ENCODE measurements at regions not wholly inside any gene's neighbourhood (a gene's known extent, or its start where the extent isn't known, plus 50 kb on each side); places are given as distances from the start of the nearest gene placed in this dataset.

DNA sequence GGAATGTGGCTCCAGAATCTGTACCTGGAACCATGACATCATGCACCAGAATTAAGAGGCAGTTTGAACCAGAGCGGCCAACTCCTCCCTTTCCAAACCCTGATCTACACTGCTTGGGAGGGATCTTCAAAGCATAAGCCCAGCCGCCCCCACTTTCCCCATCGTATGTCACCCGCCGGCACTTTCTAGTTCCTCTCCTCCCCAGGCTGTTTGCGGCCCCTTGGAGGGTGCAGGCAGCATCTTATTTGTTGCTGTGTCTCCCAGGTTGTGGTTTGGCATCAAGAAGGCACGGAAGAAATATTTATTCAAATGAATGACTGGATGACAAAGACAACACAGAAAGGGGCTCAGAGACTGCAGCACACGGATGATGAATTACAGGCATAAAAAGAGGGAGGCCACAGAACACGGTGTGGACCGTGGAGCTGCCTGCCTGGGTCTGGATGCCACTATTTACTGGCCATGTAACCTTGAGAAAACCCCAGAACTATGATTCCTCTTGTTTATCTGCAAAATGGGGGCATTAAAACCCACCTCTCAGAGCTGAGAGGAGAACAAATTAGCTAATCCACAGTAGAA lies 305.8 kb downstream of the EIPR1 start:
- no peaks in the 10 kb centered on the region for H3K36me3 Mint-ChIP-seq (ENCODE audit: low read depth)
- H3K27me3 Mint-ChIP-seq (ENCODE audit: insufficient read depth) = no peaks in the 10 kb centered on the region
- H3K4me1 Mint-ChIP-seq = no peaks in the 10 kb centered on the region
- H3K27ac Mint-ChIP-seq = no peak overlapping the region
- H3K9me3 ChIP-seq (ENCODE audit: control insufficient read depth, low read length) = no peaks in the 10 kb centered on the region
- no peak overlapping the region for H3K4me3 ChIP-seq (ENCODE audit: low read length)
- H3K9ac ChIP-seq (ENCODE audit: extremely low read depth, low read length, poor library complexity, severe bottlenecking) = no peak overlapping the region
- 86 to 93% methylated on average over 10 of the region's 10 CpGs for WGBS, 2 experiments (ENCODE audit: insufficient coverage in 1 of 2, insufficient read length in 1 of 2)
- H3K36me3 ChIP-seq (ENCODE audit: control insufficient read depth, insufficient read depth, low read length) = no peaks in the 10 kb centered on the region
- H3K9me3 Mint-ChIP-seq = no peaks in the 10 kb centered on the region
- DNase-seq = no peak
- no peaks in the 10 kb centered on the region for H3K4me1 ChIP-seq (ENCODE audit: control insufficient read depth, insufficient read depth, low read length)
- no peak overlapping the region for H3K4me3 Mint-ChIP-seq
- TF ChIP-seq, protein P1, sequence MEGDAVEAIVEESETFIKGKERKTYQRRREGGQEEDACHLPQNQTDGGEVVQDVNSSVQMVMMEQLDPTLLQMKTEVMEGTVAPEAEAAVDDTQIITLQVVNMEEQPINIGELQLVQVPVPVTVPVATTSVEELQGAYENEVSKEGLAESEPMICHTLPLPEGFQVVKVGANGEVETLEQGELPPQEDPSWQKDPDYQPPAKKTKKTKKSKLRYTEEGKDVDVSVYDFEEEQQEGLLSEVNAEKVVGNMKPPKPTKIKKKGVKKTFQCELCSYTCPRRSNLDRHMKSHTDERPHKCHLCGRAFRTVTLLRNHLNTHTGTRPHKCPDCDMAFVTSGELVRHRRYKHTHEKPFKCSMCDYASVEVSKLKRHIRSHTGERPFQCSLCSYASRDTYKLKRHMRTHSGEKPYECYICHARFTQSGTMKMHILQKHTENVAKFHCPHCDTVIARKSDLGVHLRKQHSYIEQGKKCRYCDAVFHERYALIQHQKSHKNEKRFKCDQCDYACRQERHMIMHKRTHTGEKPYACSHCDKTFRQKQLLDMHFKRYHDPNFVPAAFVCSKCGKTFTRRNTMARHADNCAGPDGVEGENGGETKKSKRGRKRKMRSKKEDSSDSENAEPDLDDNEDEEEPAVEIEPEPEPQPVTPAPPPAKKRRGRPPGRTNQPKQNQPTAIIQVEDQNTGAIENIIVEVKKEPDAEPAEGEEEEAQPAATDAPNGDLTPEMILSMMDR (conservative IDR thresholded peaks at IDR 0.05) = no peak
- no peaks in the 10 kb centered on the region for H3K27me3 ChIP-seq (ENCODE audit: control insufficient read depth, insufficient read depth, low read length, poor library complexity, severe bottlenecking)
- no peak overlapping the region for H3K27ac ChIP-seq (ENCODE audit: low read depth, low read length)

DNA sequence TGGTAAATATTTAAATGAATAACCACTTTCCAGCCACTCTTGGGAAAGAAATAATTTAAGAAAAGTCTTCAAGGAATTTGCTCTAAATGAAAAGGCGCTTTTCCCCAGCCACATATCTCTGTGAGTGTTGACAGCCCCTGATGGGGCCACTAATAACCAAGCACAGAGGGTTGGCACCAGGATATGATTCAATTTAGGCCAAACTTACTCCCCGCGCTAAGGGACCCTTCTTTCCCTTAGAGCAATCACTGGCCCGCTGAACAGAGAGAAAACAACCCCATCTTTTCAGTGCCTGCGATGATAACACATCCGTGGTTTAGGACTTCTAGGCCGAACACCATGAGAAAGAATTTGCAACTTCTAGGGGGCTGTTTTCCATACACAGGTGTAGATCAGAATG lies 310.8 kb downstream of the EIPR1 start:
- H3K27ac Mint-ChIP-seq = no peak overlapping the region
- Histone ChIP-seq H3K27me3 (ENCODE audit: control insufficient read depth, insufficient read depth, low read length, poor library complexity, severe bottlenecking) (no peaks in the 10 kb centered on the region), H3K9ac (ENCODE audit: extremely low read depth, low read length, poor library complexity, severe bottlenecking) (no peak overlapping the region), H3K4me1 (ENCODE audit: control insufficient read depth, insufficient read depth, low read length) (no peaks in the 10 kb centered on the region), H3K9me3 (ENCODE audit: control insufficient read depth, low read length) (no peaks in the 10 kb centered on the region), H3K27ac (ENCODE audit: low read depth, low read length) (no peak overlapping the region), H3K4me3 (ENCODE audit: low read length) (no peak overlapping the region), H3K36me3 (ENCODE audit: control insufficient read depth, insufficient read depth, low read length) (no peaks in the 10 kb centered on the region)
- DNase-seq = no peak
- no peaks in the 10 kb centered on the region for H3K9me3 Mint-ChIP-seq
- H3K4me3 Mint-ChIP-seq = no peak overlapping the region
- H3K36me3 Mint-ChIP-seq (ENCODE audit: low read depth) = no peaks in the 10 kb centered on the region
- H3K4me1 Mint-ChIP-seq = no peaks in the 10 kb centered on the region
- TF ChIP-seq, protein P1 (conservative IDR thresholded peaks at IDR 0.05) = no peak
- 91 to 100% methylated on average over 3 to 7 of the region's 7 CpGs for WGBS, 2 experiments (ENCODE audit: insufficient coverage in 1 of 2, insufficient read length in 1 of 2)
- H3K27me3 Mint-ChIP-seq (ENCODE audit: insufficient read depth) = no peaks in the 10 kb centered on the region

DNA sequence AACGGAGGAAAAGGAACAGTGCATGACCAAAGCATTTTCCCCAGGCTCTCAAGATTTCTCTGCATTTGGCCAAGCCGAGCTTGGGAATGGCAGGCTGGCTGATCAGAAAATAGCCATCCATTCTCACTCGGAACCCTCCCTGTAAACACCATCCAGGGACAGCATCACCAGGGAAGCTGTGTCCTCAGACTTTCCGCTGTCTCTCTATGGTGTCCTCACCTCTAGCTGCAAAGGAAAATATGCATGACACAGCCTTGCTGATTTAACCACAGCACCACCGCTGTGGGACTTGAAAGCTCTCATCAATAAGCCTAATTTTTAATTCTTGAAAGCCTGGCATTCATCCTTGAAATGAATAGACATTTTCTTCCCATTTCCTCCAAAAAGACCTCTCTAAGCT lies 311.7 kb downstream of the EIPR1 start:
- Histone ChIP-seq H3K27me3 (ENCODE audit: control insufficient read depth, insufficient read depth, low read length, poor library complexity, severe bottlenecking) (no peaks in the 10 kb centered on the region), H3K9me3 (ENCODE audit: control insufficient read depth, low read length) (no peaks in the 10 kb centered on the region), H3K9ac (ENCODE audit: extremely low read depth, low read length, poor library complexity, severe bottlenecking) (no peak overlapping the region), H3K4me1 (ENCODE audit: control insufficient read depth, insufficient read depth, low read length) (no peaks in the 10 kb centered on the region), H3K27ac (ENCODE audit: low read depth, low read length) (no peak overlapping the region), H3K4me3 (ENCODE audit: low read length) (no peak overlapping the region), H3K36me3 (ENCODE audit: control insufficient read depth, insufficient read depth, low read length) (no peaks in the 10 kb centered on the region)
- Mint-ChIP-seq H3K4me1 (no peaks in the 10 kb centered on the region), H3K36me3 (ENCODE audit: low read depth) (no peaks in the 10 kb centered on the region), H3K9me3 (no peaks in the 10 kb centered on the region), H3K27ac (no peak overlapping the region), H3K4me3 (no peak overlapping the region), H3K27me3 (ENCODE audit: insufficient read depth) (no peaks in the 10 kb centered on the region)
- TF ChIP-seq, protein P1 (conservative IDR thresholded peaks at IDR 0.05) = no peak
- DNase-seq = peak; percentile 40
- WGBS, 2 experiments (ENCODE audit: insufficient coverage in 1 of 2, insufficient read length in 1 of 2) = 72 to 76% methylated on average over 5 of the region's 5 CpGs
